Endodermal cell (in vitro differentiated cells): ENCODE measurements at regions not wholly inside any gene's neighbourhood (a gene's known extent, or its start where the extent isn't known, plus 50 kb on each side); places are given as distances from the start of the nearest gene placed in this dataset.

Experiments used
- DNase-seq: peaks from one replicate; pipeline ENCODE4 v3.0.0-alpha.2; 2017
- H3K27ac ChIP-seq: 2 replicates; pipeline ENCODE4 v1.5.1; 2013; ENCODE audit warnings: mild to moderate bottlenecking, low read depth, low read length, moderate library complexity
- H3K27me3 ChIP-seq: 2 replicates; pipeline ENCODE4 v1.6.1; 2013; ENCODE audit warnings: mild to moderate bottlenecking, low read length, moderate library complexity; ENCODE audit not compliant: insufficient read depth, control insufficient read depth, poor library complexity, severe bottlenecking
- H3K36me3 ChIP-seq: 2 replicates; pipeline ENCODE4 v1.7.0; 2013; ENCODE audit warnings: mild to moderate bottlenecking, low read length, moderate library complexity; ENCODE audit not compliant: control insufficient read depth, insufficient read depth
- H3K4me1 ChIP-seq: one replicate; pipeline ENCODE4 v1.7.0; 2013; ENCODE audit warnings: low read length; ENCODE audit not compliant: control insufficient read depth, insufficient read depth
- H3K4me3 ChIP-seq: 2 replicates; pipeline ENCODE4 v1.5.1; 2013; ENCODE audit warnings: mild to moderate bottlenecking, low read length, moderate library complexity
- H3K9ac ChIP-seq: 2 replicates; pipeline ENCODE4 v1.6.1; 2013; ENCODE audit warnings: mild to moderate bottlenecking, low read length, moderate library complexity; ENCODE audit not compliant: poor library complexity, severe bottlenecking; ENCODE audit errors: extremely low read depth
- H3K9me3 ChIP-seq: 2 replicates; pipeline ENCODE4 v1.6.1; 2013; ENCODE audit warnings: mild to moderate bottlenecking, low read length, moderate library complexity; ENCODE audit not compliant: control insufficient read depth
- H3K27ac Mint-ChIP-seq: 2 replicates; pipeline ENCODE4 v1.8.0; 2020; ENCODE audit warnings: mixed read lengths
- H3K27me3 Mint-ChIP-seq: 2 replicates; pipeline ENCODE4 v1.8.0; 2021; ENCODE audit warnings: mild to moderate bottlenecking, mixed read lengths; ENCODE audit not compliant: insufficient read depth
- H3K36me3 Mint-ChIP-seq: 2 replicates; pipeline ENCODE4 v1.8.0; 2020; ENCODE audit warnings: low read depth, mixed read lengths
- H3K4me1 Mint-ChIP-seq: 2 replicates; pipeline ENCODE4 v1.8.0; 2020; ENCODE audit warnings: mixed read lengths
- H3K4me3 Mint-ChIP-seq: 2 replicates; pipeline ENCODE4 v1.8.0; 2020; ENCODE audit warnings: mild to moderate bottlenecking, moderate library complexity, mixed read lengths
- H3K9me3 Mint-ChIP-seq: 2 replicates; pipeline ENCODE4 v1.8.0; 2020; ENCODE audit warnings: mild to moderate bottlenecking, mixed read lengths
- WGBS, 2 experiments: methylation state at CpG; one replicate each; pipeline versions ENCODE4 v1.1.5 to v1.1.7; 2013; ENCODE audit warnings: missing lambda C conversion rate in 2 of 2, mixed read lengths in 1 of 2; ENCODE audit not compliant: insufficient coverage in 1 of 2, insufficient read length in 1 of 2; 5-methylcytosine and 5-hydroxymethylcytosine counted together
- TF ChIP-seq, protein P1 (sequence below): fragments of 200-600 bp; sonication (generic); conservative IDR thresholded peaks from 2 replicates; pipeline ENCODE4 v1.5.0; 2021; ENCODE audit warnings: antibody characterized with exemption, mild to moderate bottlenecking

DNA sequence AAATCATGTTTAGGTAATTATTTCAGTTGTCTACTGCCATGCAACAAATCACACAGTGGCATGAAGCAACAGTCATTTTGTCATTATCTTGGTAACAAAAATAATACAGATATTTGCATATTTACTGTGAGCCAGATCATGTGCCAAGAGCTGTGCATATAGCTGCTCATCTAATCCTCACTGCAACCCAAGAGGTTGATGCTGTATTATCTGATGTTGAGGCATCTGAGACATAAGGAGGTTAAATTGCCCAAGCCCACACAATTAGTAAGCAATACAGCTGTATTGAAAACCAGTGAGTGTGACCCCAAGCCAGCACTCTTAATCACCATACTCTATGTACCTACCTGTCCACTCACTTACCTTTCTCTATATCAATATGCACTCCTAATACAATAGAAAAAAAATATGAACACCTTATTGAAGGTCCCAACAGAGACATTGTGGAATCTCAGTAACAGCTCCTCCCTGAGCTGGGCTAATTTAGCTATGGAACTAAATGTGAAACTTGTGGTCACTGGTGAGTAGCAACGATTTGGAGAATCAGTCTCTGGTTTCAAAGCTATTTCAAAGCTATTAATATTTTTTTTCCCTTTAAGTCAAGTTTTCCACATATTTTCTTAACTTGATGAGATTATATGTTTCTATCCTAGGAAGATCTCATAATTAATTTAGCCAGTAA is 185.2 kb downstream of the KLF12 start:
- Mint-ChIP-seq H3K27ac (no peak overlapping the region), H3K27me3 (no peaks in the 10 kb centered on the region), H3K4me3 (no peak overlapping the region), H3K36me3 (no peaks in the 10 kb centered on the region), H3K9me3 (no peaks in the 10 kb centered on the region), H3K4me1 (peaks cover 18% of the 10 kb centered on the region)
- 100% methylated on average over 1 of the region's 1 CpG; no CpG with 5 or more reads in 1 of the 2 experiments for WGBS, 2 experiments
- no peak for DNase-seq
- Histone ChIP-seq H3K9me3 (no peaks in the 10 kb centered on the region), H3K9ac (no peak overlapping the region), H3K4me3 (no peak overlapping the region), H3K27ac (no peak overlapping the region), H3K27me3 (no peaks in the 10 kb centered on the region), H3K4me1 (peaks cover 5% of the 10 kb centered on the region), H3K36me3 (no peaks in the 10 kb centered on the region)
- TF ChIP-seq, protein P1, sequence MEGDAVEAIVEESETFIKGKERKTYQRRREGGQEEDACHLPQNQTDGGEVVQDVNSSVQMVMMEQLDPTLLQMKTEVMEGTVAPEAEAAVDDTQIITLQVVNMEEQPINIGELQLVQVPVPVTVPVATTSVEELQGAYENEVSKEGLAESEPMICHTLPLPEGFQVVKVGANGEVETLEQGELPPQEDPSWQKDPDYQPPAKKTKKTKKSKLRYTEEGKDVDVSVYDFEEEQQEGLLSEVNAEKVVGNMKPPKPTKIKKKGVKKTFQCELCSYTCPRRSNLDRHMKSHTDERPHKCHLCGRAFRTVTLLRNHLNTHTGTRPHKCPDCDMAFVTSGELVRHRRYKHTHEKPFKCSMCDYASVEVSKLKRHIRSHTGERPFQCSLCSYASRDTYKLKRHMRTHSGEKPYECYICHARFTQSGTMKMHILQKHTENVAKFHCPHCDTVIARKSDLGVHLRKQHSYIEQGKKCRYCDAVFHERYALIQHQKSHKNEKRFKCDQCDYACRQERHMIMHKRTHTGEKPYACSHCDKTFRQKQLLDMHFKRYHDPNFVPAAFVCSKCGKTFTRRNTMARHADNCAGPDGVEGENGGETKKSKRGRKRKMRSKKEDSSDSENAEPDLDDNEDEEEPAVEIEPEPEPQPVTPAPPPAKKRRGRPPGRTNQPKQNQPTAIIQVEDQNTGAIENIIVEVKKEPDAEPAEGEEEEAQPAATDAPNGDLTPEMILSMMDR: no peak

DNA sequence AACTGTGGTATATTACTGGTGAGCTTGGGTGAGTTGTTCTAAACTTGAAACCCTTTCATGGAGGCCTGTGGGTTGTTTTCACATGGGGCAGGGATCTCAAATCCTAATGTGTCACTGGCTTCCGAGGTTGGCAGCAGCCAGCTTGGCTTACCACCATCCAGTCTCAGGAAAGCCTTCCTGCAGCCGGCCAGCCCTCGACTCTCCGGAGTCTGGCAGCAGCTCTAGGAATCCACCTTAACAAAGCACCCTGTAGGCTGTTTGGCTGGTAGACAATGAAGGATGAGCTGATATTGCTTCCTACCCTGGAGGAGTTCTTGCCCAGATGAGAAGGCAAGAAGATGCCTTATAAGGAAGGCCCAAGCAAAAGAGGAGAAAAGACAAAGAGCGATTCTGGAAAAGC is 188.3 kb downstream of the KLF12 start:
- peak; percentile 63 for DNase-seq
- H3K36me3 Mint-ChIP-seq: peaks cover 7% of the 10 kb centered on the region
- peaks cover 21% of the 10 kb centered on the region for H3K4me1 Mint-ChIP-seq
- Histone ChIP-seq H3K27ac (peak overlapping the region; percentile 64), H3K4me1 (peaks cover 5% of the 10 kb centered on the region), H3K9me3 (no peaks in the 10 kb centered on the region), H3K4me3 (peak overlapping the region; percentile 17), H3K36me3 (no peaks in the 10 kb centered on the region), H3K27me3 (no peaks in the 10 kb centered on the region), H3K9ac (no peak overlapping the region)
- no peaks in the 10 kb centered on the region for H3K27me3 Mint-ChIP-seq
- H3K4me3 Mint-ChIP-seq: no peak overlapping the region
- TF ChIP-seq, protein P1: no peak
- WGBS, 2 experiments: 59 to 80% methylated on average over 1 to 5 of the region's 5 CpGs
- H3K9me3 Mint-ChIP-seq: no peaks in the 10 kb centered on the region
- peak overlapping the region; percentile 6 for H3K27ac Mint-ChIP-seq

DNA sequence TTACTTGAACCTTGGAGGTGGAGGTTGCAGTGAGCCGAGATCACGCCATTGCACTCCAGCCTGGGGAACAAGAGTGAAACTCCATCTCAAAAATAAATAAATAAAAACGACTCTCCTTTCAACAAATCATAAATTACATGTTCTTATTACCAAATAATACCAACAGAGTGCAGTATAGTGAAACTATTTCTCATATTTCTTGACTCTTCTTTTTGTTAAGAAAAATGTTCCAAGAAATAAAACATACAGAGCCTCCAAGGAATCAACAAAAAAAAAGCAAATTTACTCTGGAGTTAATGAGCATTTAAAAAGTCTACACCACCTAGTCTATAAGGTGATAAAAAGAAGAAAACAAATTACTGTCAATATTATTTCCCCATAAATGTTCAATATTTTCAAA is 188.8 kb downstream of the KLF12 start:
- Histone ChIP-seq H3K36me3 (no peaks in the 10 kb centered on the region), H3K27ac (no peak overlapping the region), H3K27me3 (no peaks in the 10 kb centered on the region), H3K9me3 (no peaks in the 10 kb centered on the region), H3K4me3 (no peak overlapping the region), H3K4me1 (peaks cover 5% of the 10 kb centered on the region), H3K9ac (no peak overlapping the region)
- peaks cover 21% of the 10 kb centered on the region for H3K4me1 Mint-ChIP-seq
- H3K27ac Mint-ChIP-seq: no peak overlapping the region
- no peaks in the 10 kb centered on the region for H3K9me3 Mint-ChIP-seq
- TF ChIP-seq, protein P1: no peak
- H3K27me3 Mint-ChIP-seq: no peaks in the 10 kb centered on the region
- H3K4me3 Mint-ChIP-seq: no peak overlapping the region
- WGBS, 2 experiments: 92 to 100% methylated on average over 2 to 3 of the region's 3 CpGs
- peaks cover 7% of the 10 kb centered on the region for H3K36me3 Mint-ChIP-seq
- DNase-seq: no peak
